Ascending aorta (tissue), 2 donors: ENCODE measurements at regions not wholly inside any gene's neighbourhood (a gene's known extent, or its start where the extent isn't known, plus 50 kb on each side); places are given as distances from the start of the nearest gene placed in this dataset.

ENCODE experiments used
- DNase-seq, 2 donors: peaks; one replicate each; pipeline ENCODE4 v3.0.0-alpha.2; 2019; ENCODE audit warnings: low spot score in 2 of 2
- H3K27ac ChIP-seq, 2 donors: fragments of 200-600 bp; sonication (generic); one replicate each; pipeline ENCODE4 v1.5.1; 2016 to 2017; ENCODE audit warnings: mild to moderate bottlenecking in 1 of 2
- H3K27me3 ChIP-seq: fragments of 200-600 bp; sonication (generic); one replicate; pipeline ENCODE4 v1.5.1; 2017
- H3K36me3 ChIP-seq, 2 donors: fragments of 200-600 bp; sonication (generic); one replicate each; pipeline ENCODE4 v1.5.1; 2016
- H3K4me1 ChIP-seq, 2 donors: fragments of 200-600 bp; sonication (generic); one replicate each; pipeline ENCODE4 v1.5.1; 2016 to 2017; ENCODE audit warnings: mild to moderate bottlenecking in 1 of 2
- H3K4me3 ChIP-seq, 2 donors: fragments of 200-600 bp; sonication (generic); one replicate each; pipeline ENCODE4 v1.5.1; 2016 to 2017; ENCODE audit warnings: mild to moderate bottlenecking in 1 of 2
- H3K9me3 ChIP-seq, 2 donors: fragments of 200-600 bp; sonication (generic); one replicate each; pipeline ENCODE4 v1.5.1; 2016
- intact Hi-C: fragments of 100-400 bp; cut with DNase I; formaldehyde crosslinking; loops from one replicate; pipeline ENCODE4 v1.15.1; 2023
- TF ChIP-seq, protein P1 (sequence below), 3 experiments: fragments of 200-600 bp in 2 of 3; fragments of 450-650 bp in 1 of 3; sonication (generic) in 2 of 3; IDR thresholded peaks; one replicate each; pipeline ENCODE4 v1.5.1; 2016 to 2019; ENCODE audit warnings: antibody characterized with exemption in 3 of 3, mild to moderate bottlenecking in 1 of 3, moderate library complexity in 1 of 3

- Histone ChIP-seq H3K4me3 (peak overlapping the region; percentile 42 to 71), H3K9me3 (no peaks in the 10 kb centered on the region), H3K36me3 (no peaks in the 10 kb centered on the region), H3K27ac (no peak overlapping the region), H3K27me3 (no peaks in the 10 kb centered on the region), H3K4me1 (no peaks in the 10 kb centered on the region)
- TF ChIP-seq, protein P1, sequence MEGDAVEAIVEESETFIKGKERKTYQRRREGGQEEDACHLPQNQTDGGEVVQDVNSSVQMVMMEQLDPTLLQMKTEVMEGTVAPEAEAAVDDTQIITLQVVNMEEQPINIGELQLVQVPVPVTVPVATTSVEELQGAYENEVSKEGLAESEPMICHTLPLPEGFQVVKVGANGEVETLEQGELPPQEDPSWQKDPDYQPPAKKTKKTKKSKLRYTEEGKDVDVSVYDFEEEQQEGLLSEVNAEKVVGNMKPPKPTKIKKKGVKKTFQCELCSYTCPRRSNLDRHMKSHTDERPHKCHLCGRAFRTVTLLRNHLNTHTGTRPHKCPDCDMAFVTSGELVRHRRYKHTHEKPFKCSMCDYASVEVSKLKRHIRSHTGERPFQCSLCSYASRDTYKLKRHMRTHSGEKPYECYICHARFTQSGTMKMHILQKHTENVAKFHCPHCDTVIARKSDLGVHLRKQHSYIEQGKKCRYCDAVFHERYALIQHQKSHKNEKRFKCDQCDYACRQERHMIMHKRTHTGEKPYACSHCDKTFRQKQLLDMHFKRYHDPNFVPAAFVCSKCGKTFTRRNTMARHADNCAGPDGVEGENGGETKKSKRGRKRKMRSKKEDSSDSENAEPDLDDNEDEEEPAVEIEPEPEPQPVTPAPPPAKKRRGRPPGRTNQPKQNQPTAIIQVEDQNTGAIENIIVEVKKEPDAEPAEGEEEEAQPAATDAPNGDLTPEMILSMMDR (IDR thresholded peaks at IDR 0.05), result no peak
- DNase-seq, result no peak
- intact Hi-C loops, result no loop called here
Measured at GRCh38 chr3:23671851-23672589, 133.7 kb upstream of the UBE2E1 start.

DNA sequence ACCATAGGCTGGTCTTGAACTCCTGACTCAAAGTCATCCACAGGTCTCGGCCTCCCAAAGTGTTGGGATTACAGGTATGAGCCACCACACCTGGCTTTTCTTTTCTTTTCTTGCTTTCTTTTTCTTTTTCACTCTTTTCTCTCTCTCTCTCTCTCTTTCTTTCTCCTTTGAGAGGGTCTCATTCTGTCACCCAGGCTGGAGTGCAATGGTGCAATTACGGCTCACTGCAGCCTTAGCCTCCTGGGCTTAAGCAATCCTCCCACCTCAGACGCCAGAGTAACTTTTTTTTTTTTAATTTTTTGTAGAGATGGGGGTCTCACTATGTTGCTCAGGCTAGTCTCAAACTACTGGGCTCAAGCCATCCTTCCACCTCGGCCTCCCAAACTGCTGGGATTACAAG is 133.1 kb upstream of the UBE2E1 start:
- Histone ChIP-seq H3K36me3 (no peaks in the 10 kb centered on the region), H3K4me3 (no peak overlapping the region), H3K27me3 (no peaks in the 10 kb centered on the region), H3K27ac (no peak overlapping the region), H3K9me3 (no peaks in the 10 kb centered on the region), H3K4me1 (no peaks in the 10 kb centered on the region)
- intact Hi-C loops, result no loop called here
- DNase-seq, result no peak
- TF ChIP-seq, protein P1 (IDR thresholded peaks at IDR 0.05), result no peak

- H3K4me1 ChIP-seq, result no peaks in the 10 kb centered on the region
- no peak for DNase-seq
- TF ChIP-seq, protein P1 (IDR thresholded peaks at IDR 0.05), result no peak
- intact Hi-C loops, result no loop called here
- no peaks in the 10 kb centered on the region for H3K27me3 ChIP-seq
- no peaks in the 10 kb centered on the region for H3K9me3 ChIP-seq
- H3K27ac ChIP-seq, result no peak overlapping the region
- no peaks in the 10 kb centered on the region for H3K36me3 ChIP-seq
- no peak overlapping the region for H3K4me3 ChIP-seq
Measured at GRCh38 chr3:23675010-23675409, 130.7 kb upstream of the UBE2E1 start.

GRCh38 chr3:23676093-23676492 is 129.7 kb upstream of the UBE2E1 start:
- H3K4me1 ChIP-seq, result no peaks in the 10 kb centered on the region
- TF ChIP-seq, protein P1 (IDR thresholded peaks at IDR 0.05), result no peak
- no peaks in the 10 kb centered on the region for H3K9me3 ChIP-seq
- intact Hi-C loops, result no loop called here
- no peak for DNase-seq
- no peaks in the 10 kb centered on the region for H3K27me3 ChIP-seq
- H3K4me3 ChIP-seq, result no peak overlapping the region
- H3K36me3 ChIP-seq, result no peaks in the 10 kb centered on the region
- H3K27ac ChIP-seq, result no peak overlapping the region

DNA sequence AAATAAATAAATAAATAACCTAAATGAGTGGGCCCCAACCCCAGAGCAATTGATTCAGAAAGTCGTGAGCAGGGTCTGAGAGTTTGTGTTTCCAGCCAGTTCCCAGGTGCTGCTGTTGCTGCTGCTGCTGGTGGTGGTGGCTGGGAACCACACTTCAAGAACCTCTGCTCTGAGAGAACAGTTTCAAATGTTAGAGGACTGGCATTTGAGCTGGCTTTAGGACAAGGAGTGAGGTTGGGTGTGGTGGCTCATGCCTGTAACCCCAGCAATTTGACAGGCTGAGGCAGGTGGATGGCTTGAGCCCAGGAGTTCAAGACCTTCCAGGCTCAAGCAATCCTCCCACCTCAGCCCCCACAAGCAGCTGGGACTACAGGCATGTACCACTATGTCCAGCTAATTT is 123.1 kb upstream of the UBE2E1 start:
- no peaks in the 10 kb centered on the region for H3K27me3 ChIP-seq
- TF ChIP-seq, protein P1 (IDR thresholded peaks at IDR 0.05), result no peak
- intact Hi-C loops, result no loop called here
- H3K27ac ChIP-seq, result no peak overlapping the region
- H3K4me3 ChIP-seq, result no peak overlapping the region
- no peak for DNase-seq
- no peaks in the 10 kb centered on the region for H3K9me3 ChIP-seq
- peaks cover 0 to 8% of the 10 kb centered on the region in 2 donors for H3K4me1 ChIP-seq
- no peaks in the 10 kb centered on the region for H3K36me3 ChIP-seq
